Transverse colon (tissue), 3 donors: ENCODE measurements at regions not wholly inside any gene's neighbourhood (a gene's known extent, or its start where the extent isn't known, plus 50 kb on each side); places are given as distances from the start of the nearest gene placed in this dataset.

Source experiments
- CTCF ChIP-seq, 5 experiments: fragments of 200-600 bp in 3 of 5; fragments of 450-650 bp in 2 of 5; sonication (generic) in 3 of 5; IDR thresholded peaks; 1 replicate in 2 of 5; 2 replicates in 3 of 5; pipeline ENCODE4 v1.5.1; 2016 to 2017; ENCODE audit warnings: antibody characterized with exemption in 5 of 5, inconsistent platforms in 3 of 5, mild to moderate bottlenecking in 2 of 5, moderate library complexity in 1 of 5
- POLR2A ChIP-seq: fragments of 450-650 bp; IDR thresholded peaks from one replicate; pipeline ENCODE4 v1.6.1; 2016; ENCODE audit warnings: antibody characterized with exemption, mild to moderate bottlenecking, moderate library complexity

GRCh38 chr14:46137786-46138185, 513.8 kb downstream of the RPL10L start:
- TF ChIP-seq CTCF (IDR thresholded peaks at IDR 0.05) (no peak), POLR2A (no peak)
